ENCODE measurements at regions not wholly inside any gene's neighbourhood (a gene's known extent, or its start where the extent isn't known, plus 50 kb on each side); places are given as distances from the start of the nearest gene placed in this dataset.
"Not testable (repeated sequence)": the region's sequence is repeated elsewhere in the genome, so short reads cannot be mapped to it uniquely, and the experiment has no call there.

GRCh38 chr16:66175636-66176035 is 190.9 kb upstream of the CDH5 start:
- Histone ChIP-seq H3K4me3 (no peak overlapping the region), H3K9me3 (no peaks in the 10 kb centered on the region), H3K27ac (no peak overlapping the region), H3K36me3 (no peaks in the 10 kb centered on the region), H3K4me1 (no peaks in the 10 kb centered on the region), H3K27me3 (no peaks in the 10 kb centered on the region)
- no peak for TF ChIP-seq CTCF (IDR thresholded peaks at IDR 0.05)
- TF ChIP-seq POLR2A (IDR thresholded peaks at IDR 0.05) = no peak
- intact Hi-C loops (cut with DNase I; ENCODE audit: low total_unique reads) = no loop called here
- DNase-seq = no peak

- no peaks in the 10 kb centered on the region for H3K4me1 ChIP-seq
- no peak overlapping the region for H3K4me3 ChIP-seq
- intact Hi-C loops (cut with DNase I; ENCODE audit: low total_unique reads) = no loop called here
- DNase-seq = no peak
- no peaks in the 10 kb centered on the region for H3K9me3 ChIP-seq
- no peaks in the 10 kb centered on the region for H3K27me3 ChIP-seq
- no peak overlapping the region for H3K27ac ChIP-seq
- no peaks in the 10 kb centered on the region for H3K36me3 ChIP-seq
- TF ChIP-seq CTCF (IDR thresholded peaks at IDR 0.05) (no peak), POLR2A (IDR thresholded peaks at IDR 0.05) (no peak)
Observed at GRCh38 chr16:66175058-66175457, 191.4 kb upstream of the CDH5 start.

- H3K9me3 ChIP-seq; H3K4me3 ChIP-seq; DNase-seq; H3K27ac ChIP-seq; intact Hi-C loops (cut with DNase I; ENCODE audit: low total_unique reads); H3K36me3 ChIP-seq; H3K4me1 ChIP-seq; H3K27me3 ChIP-seq: not testable (repeated sequence)
Observed at GRCh38 chr16:66173796-66174195, 192.7 kb upstream of the CDH5 start.

GRCh38 chr16:66173181-66173580 is 193.3 kb upstream of the CDH5 start:
- H3K4me1 ChIP-seq; intact Hi-C loops (cut with DNase I; ENCODE audit: low total_unique reads); H3K27ac ChIP-seq; H3K9me3 ChIP-seq; H3K4me3 ChIP-seq; H3K27me3 ChIP-seq; DNase-seq; H3K36me3 ChIP-seq: not testable (repeated sequence)

GRCh38 chr16:66172463-66172862 is 194.0 kb upstream of the CDH5 start:
- no peaks in the 10 kb centered on the region for H3K36me3 ChIP-seq
- H3K27ac ChIP-seq = no peak overlapping the region
- no peak overlapping the region for H3K4me3 ChIP-seq
- H3K4me1 ChIP-seq = no peaks in the 10 kb centered on the region
- no peak for DNase-seq
- TF ChIP-seq CTCF (IDR thresholded peaks at IDR 0.05) (no peak), POLR2A (IDR thresholded peaks at IDR 0.05) (no peak)
- intact Hi-C loops (cut with DNase I; ENCODE audit: low total_unique reads) = no loop called here
- H3K27me3 ChIP-seq = no peaks in the 10 kb centered on the region
- H3K9me3 ChIP-seq = no peaks in the 10 kb centered on the region

GRCh38 chr16:66171578-66171977 is 194.9 kb upstream of the CDH5 start:
- H3K36me3 ChIP-seq = no peaks in the 10 kb centered on the region
- intact Hi-C loops (cut with DNase I; ENCODE audit: low total_unique reads) = no loop called here
- no peak overlapping the region for H3K4me3 ChIP-seq
- no peak overlapping the region for H3K27ac ChIP-seq
- TF ChIP-seq CTCF (IDR thresholded peaks at IDR 0.05) (no peak), POLR2A (IDR thresholded peaks at IDR 0.05) (no peak)
- H3K4me1 ChIP-seq = no peaks in the 10 kb centered on the region
- no peaks in the 10 kb centered on the region for H3K27me3 ChIP-seq
- DNase-seq = no peak
- no peaks in the 10 kb centered on the region for H3K9me3 ChIP-seq

Data from uterus (tissue), 3 donors.